ENCODE measurements at regions not wholly inside any gene's neighbourhood (a gene's known extent, or its start where the extent isn't known, plus 50 kb on each side); places are given as distances from the start of the nearest gene placed in this dataset.

GRCh38 chr14:89619596-89619995 is 202.6 kb upstream of the FOXN3 start:
- TF ChIP-seq CTCF (IDR thresholded peaks at IDR 0.05): no peak
- no peak for TF ChIP-seq POLR2A (IDR thresholded peaks at IDR 0.05)

Measured in tibial nerve (tissue), 3 donors.